Small intestine (tissue), 7 donors: ENCODE measurements at regions not wholly inside any gene's neighbourhood (a gene's known extent, or its start where the extent isn't known, plus 50 kb on each side); places are given as distances from the start of the nearest gene placed in this dataset.
"Not testable (repeated sequence)": the region's sequence is repeated elsewhere in the genome, so short reads cannot be mapped to it uniquely, and the experiment has no call there.

Source experiments
- DNase-seq, 2 donors: peaks; one replicate each; pipeline versions ENCODE4 v3.0.0 to v3.0.0-alpha.2; 2013
- FAIRE-seq: peaks from 2 replicates; lab custom pipeline; 2012; peaks lifted over from hg19 to GRCh38; lab: Jason Lieb, UNC
- H3K27ac ChIP-seq, 3 donors: one replicate each; pipeline ENCODE4 v1.5.1; 2013; ENCODE audit warnings: low read length in 2 of 3, mild to moderate bottlenecking in 2 of 3, control low read depth in 1 of 3, inconsistent platforms in 1 of 3, low read depth in 1 of 3, moderate library complexity in 1 of 3
- H3K27me3 ChIP-seq, 3 donors: one replicate each; pipeline ENCODE4 v1.6.1; 2013; ENCODE audit warnings: low read length in 3 of 3, inconsistent platforms in 1 of 3; ENCODE audit not compliant: control insufficient read depth in 3 of 3, insufficient read depth in 3 of 3
- H3K36me3 ChIP-seq, 3 donors: one replicate each; pipeline ENCODE4 v1.6.1; 2013; ENCODE audit warnings: low read length in 3 of 3, inconsistent platforms in 1 of 3, low read depth in 1 of 3, mild to moderate bottlenecking in 1 of 3, moderate library complexity in 1 of 3; ENCODE audit not compliant: control insufficient read depth in 3 of 3, insufficient read depth in 2 of 3
- H3K4me1 ChIP-seq, 3 donors: one replicate each; pipeline ENCODE4 v1.6.1; 2013; ENCODE audit warnings: low read length in 2 of 3, inconsistent platforms in 1 of 3, low read depth in 1 of 3, mild to moderate bottlenecking in 1 of 3, moderate library complexity in 1 of 3; ENCODE audit not compliant: control insufficient read depth in 3 of 3, insufficient read depth in 2 of 3
- H3K4me3 ChIP-seq, 3 donors: one replicate each; pipeline ENCODE4 v1.5.1; 2013; ENCODE audit warnings: low read length in 3 of 3, control low read depth in 1 of 3, inconsistent platforms in 1 of 3, low read depth in 1 of 3, mild to moderate bottlenecking in 1 of 3, moderate library complexity in 1 of 3
- H3K9me3 ChIP-seq, 2 donors: one replicate each; pipeline ENCODE4 v1.6.1; 2013; ENCODE audit warnings: low read depth in 1 of 2, low read length in 1 of 2; ENCODE audit not compliant: control insufficient read depth in 2 of 2, insufficient read depth in 1 of 2
- WGBS, 3 donors: extraction: QIAGEN DNeasy Blood & Tissue Kit; methylation state at CpG; one replicate each; pipeline ENCODE4 v1.1.7; 2013; 5-methylcytosine and 5-hydroxymethylcytosine counted together
- donor health status: healthy with polysubstance abuse.
- donor health status: control.
- donor health status: control.
- donor health status: Bipolar disorder and iron deficiency.
- donor health status: healthy.

GRCh38 chr12:68480526-68480925 lies 130.2 kb upstream of the RAP1B start:
- peaks cover 0 to 1% of the 10 kb centered on the region in 2 donors for H3K9me3 ChIP-seq
- no peak overlapping the region for H3K4me3 ChIP-seq
- FAIRE-seq, result no peak
- no peaks in the 10 kb centered on the region for H3K27me3 ChIP-seq
- H3K27ac ChIP-seq, result peak overlapping the region in 1 of 3 donors; percentile 50
- H3K4me1 ChIP-seq, result no peaks in the 10 kb centered on the region
- H3K36me3 ChIP-seq, result no peaks in the 10 kb centered on the region
- no peak for DNase-seq

- no peaks in the 10 kb centered on the region for H3K4me1 ChIP-seq
- no peak for DNase-seq
- no peak overlapping the region for H3K4me3 ChIP-seq
- peaks cover 0 to 1% of the 10 kb centered on the region in 2 donors for H3K9me3 ChIP-seq
- no peak for FAIRE-seq
- peak overlapping the region in 1 of 3 donors; percentile 58 for H3K27ac ChIP-seq
- no peaks in the 10 kb centered on the region for H3K36me3 ChIP-seq
- no peaks in the 10 kb centered on the region for H3K27me3 ChIP-seq
- 50 to 63% (median 53%) methylated on average over 7 of the region's 7 CpGs for WGBS, 3 donors
Measured at GRCh38 chr12:68481181-68481941, 129.3 kb upstream of the RAP1B start.

- WGBS, 3 donors, result 45 to 92% (median 86%) methylated on average over 1 of the region's 1 CpG
- H3K4me1 ChIP-seq, result no peaks in the 10 kb centered on the region
- DNase-seq (no peak), FAIRE-seq (no peak)
- no peaks in the 10 kb centered on the region for H3K27me3 ChIP-seq
- no peaks in the 10 kb centered on the region for H3K36me3 ChIP-seq
- H3K4me3 ChIP-seq, result no peak overlapping the region
- H3K9me3 ChIP-seq, result peaks cover 0 to 1% of the 10 kb centered on the region in 2 donors
- H3K27ac ChIP-seq, result peak overlapping the region in 1 of 3 donors; percentile 75
Measured at GRCh38 chr12:68482014-68482413, 128.7 kb upstream of the RAP1B start.

GRCh38 chr12:68482660-68483059 lies 128.0 kb upstream of the RAP1B start:
- peak in 1 of 2 donors; percentile 57 for DNase-seq
- Histone ChIP-seq H3K9me3 (peaks cover 0 to 1% of the 10 kb centered on the region in 2 donors), H3K4me3 (no peak overlapping the region), H3K27me3 (peaks cover 0 to 3% (median 0%) of the 10 kb centered on the region in 3 donors), H3K36me3 (no peaks in the 10 kb centered on the region), H3K27ac (peak overlapping the region in 1 of 3 donors; percentile 75), H3K4me1 (no peaks in the 10 kb centered on the region)
- 50 to 65% (median 63%) methylated on average over 1 of the region's 1 CpG for WGBS, 3 donors
- no peak for FAIRE-seq

DNA sequence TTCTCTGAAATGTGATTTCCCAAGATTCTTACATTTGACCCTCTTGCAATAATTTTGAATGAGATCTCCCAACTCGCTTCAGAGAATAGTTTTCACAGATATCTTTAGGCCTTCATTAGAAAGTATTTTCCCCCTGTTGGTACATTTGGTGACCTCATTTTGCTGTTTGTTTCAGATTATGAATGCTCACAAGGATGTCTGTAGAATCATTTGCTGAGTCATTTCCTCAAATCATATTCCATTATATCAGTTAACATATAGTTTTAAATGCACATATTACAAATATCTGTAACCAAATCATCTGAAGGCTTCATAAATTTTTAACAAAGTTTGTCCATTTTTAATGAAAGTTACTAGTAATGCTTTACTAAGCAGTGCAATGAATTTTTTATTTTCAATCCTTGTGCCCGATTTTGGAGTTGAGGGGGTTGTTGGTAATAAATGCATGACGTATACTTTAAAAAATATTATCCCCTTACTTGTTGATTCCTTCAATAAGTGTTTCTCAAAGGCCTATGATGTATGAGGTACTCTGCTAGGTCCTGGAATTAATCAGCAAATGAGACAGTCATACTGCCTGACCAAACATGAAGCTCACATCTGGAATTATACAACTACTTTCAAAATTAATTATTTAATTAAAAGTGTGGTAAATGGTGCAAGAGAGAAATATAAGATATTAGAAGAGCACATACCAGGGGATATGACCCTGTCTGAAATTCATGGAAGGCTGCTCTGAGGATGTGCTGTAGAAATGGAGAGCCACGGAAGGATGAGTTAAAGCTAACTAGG lies 126.9 kb upstream of the RAP1B start:
- FAIRE-seq, result no peak

DNA sequence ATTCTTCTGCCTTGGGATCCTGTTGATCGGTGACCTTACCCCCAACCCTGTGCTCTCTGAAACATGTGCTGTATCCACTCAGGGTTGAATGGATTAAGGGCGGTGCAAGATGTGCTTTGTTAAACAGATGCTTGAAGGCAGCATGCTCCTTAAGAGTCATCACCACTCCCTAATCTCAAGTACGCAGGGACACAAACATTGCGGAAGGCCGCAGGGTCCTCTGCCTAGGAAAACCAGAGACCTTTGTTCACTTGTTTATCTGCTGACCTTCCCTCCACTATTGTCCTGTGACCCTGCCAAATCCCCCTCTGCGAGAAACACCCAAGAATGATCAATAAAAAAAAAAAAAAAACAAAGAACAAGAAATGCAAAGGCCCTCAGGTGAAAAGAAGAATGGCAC lies 126.1 kb upstream of the RAP1B start:
- not testable (repeated sequence) for H3K4me1 ChIP-seq, FAIRE-seq
- WGBS, 3 donors, result 89 to 93% (median 91%) methylated on average over 3 to 4 of the region's 6 CpGs

More for the DNA sequence above, 126.9 kb upstream of the RAP1B start:
- H3K4me1 ChIP-seq, result no peaks in the 10 kb centered on the region
- H3K9me3 ChIP-seq, result peaks cover 0 to 1% of the 10 kb centered on the region in 2 donors
- DNase-seq, result peak in 1 of 2 donors; percentile 22
- WGBS, 3 donors, result 81 to 94% (median 85%) methylated on average over 4 of the region's 4 CpGs
- no peak overlapping the region for H3K4me3 ChIP-seq
- no peak overlapping the region for H3K27ac ChIP-seq
- H3K27me3 ChIP-seq, result peaks cover 0 to 5% (median 0%) of the 10 kb centered on the region in 3 donors
- no peaks in the 10 kb centered on the region for H3K36me3 ChIP-seq

DNA sequence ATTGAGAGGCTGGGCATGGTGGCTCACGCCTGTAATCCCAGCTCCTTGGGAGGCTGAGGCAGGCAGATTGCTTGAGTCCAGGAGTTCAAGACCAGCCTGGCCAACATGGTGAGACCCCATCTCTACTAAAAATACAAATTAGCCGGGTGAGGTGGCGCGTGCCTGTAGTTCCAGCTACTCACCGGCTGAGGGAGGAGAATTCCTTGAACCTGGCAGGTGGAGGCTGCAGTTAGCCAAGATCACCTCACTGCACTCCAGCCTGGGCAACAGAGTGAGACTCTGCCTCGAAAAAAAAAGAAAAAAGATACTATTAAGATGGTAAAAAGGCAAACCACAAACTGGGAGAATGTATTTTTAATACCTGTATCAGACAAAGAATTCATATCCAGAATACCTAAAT lies 124.2 kb upstream of the RAP1B start:
- H3K4me3 ChIP-seq, H3K4me1 ChIP-seq, DNase-seq, FAIRE-seq, H3K27me3 ChIP-seq, H3K9me3 ChIP-seq, H3K36me3 ChIP-seq, H3K27ac ChIP-seq: not testable (repeated sequence)
- WGBS, 3 donors, result 88 to 93% (median 90%) methylated on average over 6 of the region's 6 CpGs

More for the DNA sequence above, 126.1 kb upstream of the RAP1B start:
- not testable (repeated sequence) for H3K27me3 ChIP-seq, H3K27ac ChIP-seq, H3K9me3 ChIP-seq, DNase-seq, H3K36me3 ChIP-seq, H3K4me3 ChIP-seq

- Histone ChIP-seq H3K4me3 (no peak overlapping the region), H3K36me3 (no peaks in the 10 kb centered on the region), H3K4me1 (no peaks in the 10 kb centered on the region), H3K9me3 (no peaks in the 10 kb centered on the region), H3K27me3 (peaks cover 0 to 5% (median 0%) of the 10 kb centered on the region in 3 donors), H3K27ac (no peak overlapping the region)
- no peak for FAIRE-seq
- DNase-seq, result no peak
- WGBS, 3 donors, result 82 to 90% (median 90%) methylated on average over 13 of the region's 13 CpGs
Measured at GRCh38 chr12:68487721-68488309, 122.9 kb upstream of the RAP1B start.
